Fibroblast of lung (primary cell): ENCODE measurements at regions not wholly inside any gene's neighbourhood (a gene's known extent, or its start where the extent isn't known, plus 50 kb on each side); places are given as distances from the start of the nearest gene placed in this dataset.

Experiments
- CTCF ChIP-seq, 2 donors: IDR thresholded peaks in 1 of 2; conservative IDR thresholded peaks in 1 of 2; 1 replicate in 1 of 2; 2 replicates in 1 of 2; pipeline ENCODE4 v1.5.1; 2011 to 2012; ENCODE audit warnings: low read length in 2 of 2, control low read depth in 1 of 2, inconsistent platforms in 1 of 2, low read depth in 1 of 2, mild to moderate bottlenecking in 1 of 2
- EZH2 ChIP-seq: IDR thresholded peaks from 2 replicates; pipeline ENCODE4 v1.5.1; 2012; ENCODE audit warnings: low read length, control low read depth, mild to moderate bottlenecking; ENCODE audit errors: missing control alignments

DNA sequence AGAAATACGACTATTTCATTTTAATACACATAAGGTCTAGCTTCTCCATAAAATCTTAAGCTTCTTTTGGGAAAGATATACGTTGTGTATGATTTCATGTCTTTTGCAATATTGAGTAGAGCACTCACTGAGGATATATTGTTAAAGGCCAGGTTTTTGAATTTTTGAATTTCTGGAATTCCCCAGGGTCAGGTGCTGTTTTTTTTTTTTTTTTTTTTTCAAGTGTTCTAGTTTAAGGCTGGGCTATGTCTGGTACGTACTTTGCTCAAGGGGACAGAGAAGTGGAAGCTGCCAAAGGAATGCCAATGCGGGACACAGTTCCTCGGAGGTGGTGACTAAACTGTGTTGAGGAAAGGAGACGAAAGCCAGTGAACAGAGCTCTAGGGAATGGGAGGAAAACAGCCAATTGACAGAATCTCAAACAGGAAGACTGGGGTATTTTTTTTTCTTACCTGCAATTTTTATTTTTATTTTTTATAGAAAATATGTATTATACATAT lies 510.5 kb upstream of the CBLB start:
- TF ChIP-seq CTCF (conservative IDR thresholded peaks at IDR 0.05 in 1 of 2, IDR thresholded peaks at IDR 0.05 in 1 of 2; ENCODE audit: low read depth in 1 of 2, low read length in 2 of 2) (no peak), EZH2 (no peak)
